GM12878 (cell line): ENCODE measurements at regions not wholly inside any gene's neighbourhood (a gene's known extent, or its start where the extent isn't known, plus 50 kb on each side); places are given as distances from the start of the nearest gene placed in this dataset.

Experiments used
- ATAC-seq: fragments of 200-7000 bp; cut with Tn5 transposase; 3 replicates; pipeline ENCODE4 v1.9.1; 2020; ENCODE audit warnings: mild to moderate bottlenecking, moderate library complexity
- BruUV-seq: library from RNA; stranded (reverse); fragments of 400-500 nt; replicated peaks from 2 replicates; lab custom pipeline; 2021; lab: Mats Ljungman, UMichigan
- CTCF ChIA-PET: fragments of 300-600 bp; sonication (Branson Sonifier 250); formaldehyde crosslinking; extraction: SDS; loops from one replicate; lab custom pipeline; 2021; ENCODE audit warnings: inconsistent platforms; lab: Yijun Ruan, JAX
- POLR2A ChIA-PET: fragments of 350-600 bp; formaldehyde crosslinking; extraction: SDS; loops from one replicate; lab custom pipeline; 2021; ENCODE audit warnings: inconsistent platforms; lab: Charles Lee
- RAD21 ChIA-PET: fragments of 300-600 bp; sonication (Branson Sonifier 250); formaldehyde crosslinking; loops from one replicate; lab custom pipeline; 2023; ENCODE audit warnings: antibody characterized with exemption; ENCODE audit not compliant: unreplicated experiment; lab: Charles Lee
- SMC1A ChIA-PET: fragments of 300-600 bp; sonication (Branson Sonifier 250); formaldehyde crosslinking; loops from one replicate; lab custom pipeline; 2023; ENCODE audit not compliant: unreplicated experiment, uncharacterized antibody; lab: Charles Lee
- DNase-seq: peaks from one replicate; pipeline ENCODE4 v3.0.0-alpha.2; 2011; ENCODE audit warnings: low read depth, low spot score
- FAIRE-seq: peaks from 3 replicates; lab custom pipeline; 2011; peaks lifted over from hg19 to GRCh38; lab: Jason Lieb, UNC
- H2AFZ ChIP-seq: 2 replicates; pipeline ENCODE4 v1.6.0; 2011; ENCODE audit warnings: low read depth, low read length, control low read depth; ENCODE audit not compliant: control insufficient read depth
- H3K27ac ChIP-seq: 2 replicates; pipeline ENCODE4 v1.5.1; 2011; ENCODE audit warnings: control low read depth; ENCODE audit not compliant: control insufficient read depth, insufficient read depth
- H3K27me3 ChIP-seq, 2 experiments: replicated peaks in 1 of 2; 2 replicates each; pipeline versions ENCODE4 v1.6.0 to v1.6.1; 2011; ENCODE audit warnings: low read length in 1 of 2; ENCODE audit not compliant: control insufficient read depth in 2 of 2, insufficient read depth in 2 of 2
- H3K36me3 ChIP-seq, 2 experiments: 2 replicates each; pipeline ENCODE4 v1.5.1; 2011; ENCODE audit warnings: low read length in 1 of 2; ENCODE audit not compliant: control insufficient read depth in 2 of 2, insufficient read depth in 2 of 2
- H3K4me1 ChIP-seq: 2 replicates; pipeline ENCODE4 v1.6.1; 2011; ENCODE audit warnings: mild to moderate bottlenecking, low read length, moderate library complexity, mixed read lengths; ENCODE audit not compliant: control insufficient read depth, insufficient read depth
- H3K4me2 ChIP-seq: 2 replicates; pipeline ENCODE4 v1.6.0; 2011; ENCODE audit warnings: control low read depth; ENCODE audit not compliant: control insufficient read depth, insufficient read depth
- H3K4me3 ChIP-seq: fragments of 200-600 bp; sonication (generic); 2 replicates; pipeline ENCODE4 v1.5.1; 2016
- H3K79me2 ChIP-seq: 2 replicates; pipeline ENCODE4 v1.6.0; 2011; ENCODE audit warnings: low read length; ENCODE audit not compliant: control insufficient read depth, insufficient read depth
- H3K9ac ChIP-seq: 2 replicates; pipeline ENCODE4 v1.8.0; 2011; ENCODE audit warnings: low read length, control low read depth, mixed read lengths; ENCODE audit not compliant: control insufficient read depth, insufficient read depth
- H3K9me3 ChIP-seq: replicated peaks from 3 replicates; pipeline ENCODE4 v1.5.1; 2011; ENCODE audit warnings: mild to moderate bottlenecking, low read length; ENCODE audit not compliant: control insufficient read depth, insufficient read depth
- H4K20me1 ChIP-seq: 2 replicates; pipeline ENCODE4 v1.6.0; 2011; ENCODE audit not compliant: control insufficient read depth, insufficient read depth
- CBX3 ChIP-seq: fragments of 200-600 bp; sonication (generic); IDR thresholded peaks from 2 replicates; pipeline ENCODE4 v1.6.1; 2016; ENCODE audit warnings: low read depth, borderline replicate concordance
- EP300 ChIP-seq, 2 experiments: fragments of 150-350 bp in 1 of 2; IDR thresholded peaks; 2 replicates each; pipeline ENCODE4 v1.6.1; 2011 to 2012; ENCODE audit warnings: low read depth in 2 of 2, low read length in 2 of 2, borderline replicate concordance in 1 of 2, improper control_type of control experiment in 1 of 2, inconsistent platforms in 1 of 2; ENCODE audit not compliant: control insufficient read depth in 1 of 2
- GATAD2B ChIP-seq: fragments of 450-650 bp; conservative IDR thresholded peaks from 2 replicates; pipeline ENCODE4 v1.6.1; 2017; ENCODE audit warnings: low read depth, mild to moderate bottlenecking, moderate library complexity
- KAT2A ChIP-seq: conservative IDR thresholded peaks from 2 replicates; pipeline ENCODE4 v1.6.1; 2011; ENCODE audit warnings: low read depth, low read length; ENCODE audit not compliant: control insufficient read depth
- MXI1 ChIP-seq: fragments of 150-350 bp; IDR thresholded peaks from 2 replicates; pipeline ENCODE4 v1.6.1; 2011; ENCODE audit warnings: low read depth, mild to moderate bottlenecking, inconsistent platforms, low read length, improper control_type of control experiment
- NBN ChIP-seq: fragments of 450-650 bp; IDR thresholded peaks from 2 replicates; pipeline ENCODE4 v1.6.1; 2016
- NFIC ChIP-seq: IDR thresholded peaks from 2 replicates; pipeline ENCODE4 v1.6.1; 2012; ENCODE audit warnings: low read depth, mild to moderate bottlenecking, inconsistent platforms, low read length, moderate library complexity
- NFXL1 ChIP-seq: fragments of 450-650 bp; IDR thresholded peaks from 2 replicates; pipeline ENCODE4 v1.6.1; 2017; ENCODE audit warnings: antibody characterized with exemption, mild to moderate bottlenecking, borderline replicate concordance
- RAD21 ChIP-seq: IDR thresholded peaks from 2 replicates; pipeline ENCODE4 v1.6.1; 2011; ENCODE audit warnings: mild to moderate bottlenecking, low read depth, low read length, moderate library complexity; ENCODE audit not compliant: insufficient read depth
- SREBF1 ChIP-seq: IDR thresholded peaks from 2 replicates; pipeline ENCODE4 v1.6.1; 2012; ENCODE audit warnings: mild to moderate bottlenecking, low read length
- SUZ12 ChIP-seq: fragments of 200-600 bp; sonication (generic); IDR thresholded peaks from one replicate; pipeline ENCODE4 v1.6.1; 2018; ENCODE audit warnings: antibody characterized with exemption, mild to moderate bottlenecking; ENCODE audit not compliant: unreplicated experiment
- WGBS: methylation state at CpG from one replicate; pipeline ENCODE4 v1.1.6; 2016; ENCODE audit warnings: low lambda C conversion rate; ENCODE audit not compliant: insufficient replicate concordance, insufficient coverage; ENCODE audit errors: missing lambda C conversion rate; 5-methylcytosine and 5-hydroxymethylcytosine counted together
- in situ Hi-C: fragments of 300-500 bp; cut with MboI; formaldehyde crosslinking; loops from 9 replicates; pipeline ENCODE4 v1.14.3; 2018; ENCODE audit warnings: mixed read lengths
- intact Hi-C: fragments of 100-400 bp; cut with micrococcal nuclease; formaldehyde crosslinking; loops from one replicate; pipeline ENCODE4 v1.14.2; 2022; ENCODE audit not compliant: unreplicated experiment
- TF ChIP-seq, protein P1 (sequence below): fragments of 450-650 bp; IDR thresholded peaks from 2 replicates; pipeline ENCODE4 v1.6.1; 2017; ENCODE audit warnings: low read depth, mild to moderate bottlenecking, moderate library complexity
- TF ChIP-seq, protein P2 (sequence below): IDR thresholded peaks from 2 replicates; pipeline ENCODE4 v1.6.1; 2011; ENCODE audit warnings: mild to moderate bottlenecking, low read depth, low read length, moderate library complexity; ENCODE audit not compliant: insufficient replicate concordance
- TF ChIP-seq, protein P3 (sequence below): fragments of 450-650 bp; IDR thresholded peaks from 2 replicates; pipeline ENCODE4 v1.6.1; 2016; ENCODE audit warnings: mild to moderate bottlenecking

DNA sequence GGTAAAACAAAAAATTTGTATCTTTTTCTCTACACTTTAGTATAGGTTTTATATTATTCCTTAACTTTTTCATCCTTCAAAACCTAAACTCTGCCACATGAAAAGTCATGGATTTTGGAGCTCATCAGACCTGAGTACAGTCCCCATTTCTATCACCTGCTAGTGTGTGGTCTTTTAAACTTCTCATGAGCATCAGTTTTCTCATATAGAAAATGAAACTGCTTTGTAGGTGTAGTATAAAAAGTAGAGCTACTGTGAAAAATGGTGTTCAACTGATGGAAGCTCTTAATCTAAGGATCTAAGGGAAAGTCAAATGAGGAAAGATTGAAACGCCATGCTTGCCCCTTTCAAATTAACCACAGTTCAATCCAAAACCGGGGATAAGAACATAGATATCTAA lies 686.5 kb downstream of the MECOM start:
- ATAC-seq (no peak), FAIRE-seq (no peak), DNase-seq (no peak)
- no peak overlapping the region for H3K4me3 ChIP-seq
- ChIA-PET RAD21 (no interaction called here), SMC1A (no interaction called here), POLR2A (no interaction called here), CTCF (no interaction called here)
- H3K9ac ChIP-seq = no peak overlapping the region
- no peak for TF ChIP-seq CBX3
- TF ChIP-seq MXI1 = no peak
- TF ChIP-seq NBN = no peak
- TF ChIP-seq KAT2A = no peak
- no peak for TF ChIP-seq NFIC
- no peak for TF ChIP-seq GATAD2B
- no peaks in the 10 kb centered on the region for H4K20me1 ChIP-seq
- in situ Hi-C loops = no loop called here
- no peaks in the 10 kb centered on the region for H3K79me2 ChIP-seq
- no peak overlapping the region for H3K4me2 ChIP-seq
- H3K27ac ChIP-seq = no peak overlapping the region
- BruUV-seq = no TSS peak
- intact Hi-C loops = no loop called here
- WGBS = 0% methylated on average over 2 of the region's 2 CpGs
- no peaks in the 10 kb centered on the region for H3K27me3 ChIP-seq
- no peak overlapping the region for H2AFZ ChIP-seq
- H3K4me1 ChIP-seq = no peaks in the 10 kb centered on the region
- no peaks in the 10 kb centered on the region for H3K36me3 ChIP-seq
- no peaks in the 10 kb centered on the region for H3K9me3 ChIP-seq

- Histone ChIP-seq H2AFZ (no peak overlapping the region), H3K4me3 (no peak overlapping the region), H4K20me1 (no peaks in the 10 kb centered on the region), H3K4me1 (no peaks in the 10 kb centered on the region), H3K36me3 (no peaks in the 10 kb centered on the region), H3K4me2 (no peak overlapping the region), H3K27ac (no peak overlapping the region), H3K27me3 (no peaks in the 10 kb centered on the region), H3K9me3 (no peaks in the 10 kb centered on the region), H3K79me2 (no peaks in the 10 kb centered on the region), H3K9ac (no peak overlapping the region)
- SMC1A ChIA-PET = no interaction called here
- POLR2A ChIA-PET = no interaction called here
- in situ Hi-C loops = no loop called here
- intact Hi-C loops = no loop called here
- BruUV-seq = no TSS peak
- DNase-seq = no peak
- CTCF ChIA-PET = interaction anchor here (1.1 kb wide), 1 partner anchor 10 kb away, joined by 3 read pairs; no protein-coding TSS in a partner anchor
- ATAC-seq = no peak
- RAD21 ChIA-PET = no interaction called here
- FAIRE-seq = no peak
- WGBS = 38% methylated on average over 1 of the region's 1 CpG
- TF ChIP-seq, protein P1, sequence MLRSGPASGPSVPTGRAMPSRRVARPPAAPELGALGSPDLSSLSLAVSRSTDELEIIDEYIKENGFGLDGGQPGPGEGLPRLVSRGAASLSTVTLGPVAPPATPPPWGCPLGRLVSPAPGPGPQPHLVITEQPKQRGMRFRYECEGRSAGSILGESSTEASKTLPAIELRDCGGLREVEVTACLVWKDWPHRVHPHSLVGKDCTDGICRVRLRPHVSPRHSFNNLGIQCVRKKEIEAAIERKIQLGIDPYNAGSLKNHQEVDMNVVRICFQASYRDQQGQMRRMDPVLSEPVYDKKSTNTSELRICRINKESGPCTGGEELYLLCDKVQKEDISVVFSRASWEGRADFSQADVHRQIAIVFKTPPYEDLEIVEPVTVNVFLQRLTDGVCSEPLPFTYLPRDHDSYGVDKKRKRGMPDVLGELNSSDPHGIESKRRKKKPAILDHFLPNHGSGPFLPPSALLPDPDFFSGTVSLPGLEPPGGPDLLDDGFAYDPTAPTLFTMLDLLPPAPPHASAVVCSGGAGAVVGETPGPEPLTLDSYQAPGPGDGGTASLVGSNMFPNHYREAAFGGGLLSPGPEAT = no peak
- no peak for TF ChIP-seq EP300 (IDR thresholded peaks at IDR 0.05; ENCODE audit: borderline replicate concordance in 1 of 2, control insufficient read depth in 1 of 2, low read depth in 2 of 2, low read length in 2 of 2)
- TF ChIP-seq NFXL1 = no peak
- no peak for TF ChIP-seq SREBF1
- TF ChIP-seq, protein P2, sequence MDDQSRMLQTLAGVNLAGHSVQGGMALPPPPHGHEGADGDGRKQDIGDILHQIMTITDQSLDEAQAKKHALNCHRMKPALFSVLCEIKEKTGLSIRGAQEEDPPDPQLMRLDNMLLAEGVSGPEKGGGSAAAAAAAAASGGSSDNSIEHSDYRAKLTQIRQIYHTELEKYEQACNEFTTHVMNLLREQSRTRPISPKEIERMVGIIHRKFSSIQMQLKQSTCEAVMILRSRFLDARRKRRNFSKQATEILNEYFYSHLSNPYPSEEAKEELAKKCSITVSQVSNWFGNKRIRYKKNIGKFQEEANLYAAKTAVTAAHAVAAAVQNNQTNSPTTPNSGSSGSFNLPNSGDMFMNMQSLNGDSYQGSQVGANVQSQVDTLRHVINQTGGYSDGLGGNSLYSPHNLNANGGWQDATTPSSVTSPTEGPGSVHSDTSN = no peak
- no peak for TF ChIP-seq MXI1
- TF ChIP-seq, protein P3, sequence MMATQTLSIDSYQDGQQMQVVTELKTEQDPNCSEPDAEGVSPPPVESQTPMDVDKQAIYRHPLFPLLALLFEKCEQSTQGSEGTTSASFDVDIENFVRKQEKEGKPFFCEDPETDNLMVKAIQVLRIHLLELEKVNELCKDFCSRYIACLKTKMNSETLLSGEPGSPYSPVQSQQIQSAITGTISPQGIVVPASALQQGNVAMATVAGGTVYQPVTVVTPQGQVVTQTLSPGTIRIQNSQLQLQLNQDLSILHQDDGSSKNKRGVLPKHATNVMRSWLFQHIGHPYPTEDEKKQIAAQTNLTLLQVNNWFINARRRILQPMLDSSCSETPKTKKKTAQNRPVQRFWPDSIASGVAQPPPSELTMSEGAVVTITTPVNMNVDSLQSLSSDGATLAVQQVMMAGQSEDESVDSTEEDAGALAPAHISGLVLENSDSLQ = no peak
- no peak for TF ChIP-seq RAD21
- TF ChIP-seq SUZ12 = no peak
Measured at GRCh38 chr3:168975576-168975975, 687.9 kb downstream of the MECOM start.
